K562 (cell line): ENCODE measurements at regions not wholly inside any gene's neighbourhood (a gene's known extent, or its start where the extent isn't known, plus 50 kb on each side); places are given as distances from the start of the nearest gene placed in this dataset.

ENCODE experiments used
- ATAC-seq: fragments of 200-7000 bp; cut with Tn5 transposase; 3 replicates; pipeline ENCODE4 v1.9.1; 2020; ENCODE audit warnings: moderate library complexity
- BruUV-seq: library from RNA; stranded (reverse); fragments of 400-500 nt; replicated peaks from 2 replicates; lab custom pipeline; 2021; lab: Mats Ljungman, UMichigan
- CTCF ChIA-PET: fragments of 300-600 bp; formaldehyde crosslinking; extraction: SDS; loops from one replicate; lab custom pipeline; 2021; ENCODE audit warnings: low intra/inter-chr PET ratio; lab: Yijun Ruan, JAX
- POLR2A ChIA-PET: fragments of 300-600, 350-650 bp; sonication (Branson Sonifier 250); formaldehyde crosslinking; extraction: SDS; loops from one replicate; lab custom pipeline; 2021; ENCODE audit warnings: antibody characterized with exemption, inconsistent platforms; lab: Yijun Ruan, JAX
- DNase-seq, 4 experiments: peaks; one replicate each; pipeline versions ENCODE4 v3.0.0 to v3.0.0-alpha.2; 2011 to 2018; ENCODE audit warnings: low spot score in 3 of 4, mixed read lengths in 3 of 4; ENCODE audit errors: extremely low read depth in 1 of 4
- FAIRE-seq: peaks from 2 replicates; lab custom pipeline; 2011; peaks lifted over from hg19 to GRCh38; lab: Jason Lieb, UNC
- H2AFZ ChIP-seq: 2 replicates; pipeline ENCODE4 v1.6.0; 2011; ENCODE audit warnings: low read depth, low read length, control low read depth, inconsistent platforms
- H3K27ac ChIP-seq: fragments of 200-600 bp; 3 replicates; pipeline ENCODE4 v1.8.0; 2011; ENCODE audit warnings: low read depth, mild to moderate bottlenecking, control low read depth, inconsistent platforms, low read length, moderate library complexity, mixed read lengths; ENCODE audit errors: extremely low read depth
- H3K27me3 ChIP-seq, 2 experiments: fragments of 300-600 bp in 1 of 2; 2 replicates in 1 of 2; 3 replicates in 1 of 2; pipeline versions ENCODE4 v1.6.0 to v1.8.0; 2011; ENCODE audit warnings: inconsistent platforms in 2 of 2, low read length in 2 of 2, mild to moderate bottlenecking in 1 of 2, mixed read lengths in 1 of 2, moderate library complexity in 1 of 2; ENCODE audit not compliant: control insufficient read depth in 2 of 2, insufficient read depth in 2 of 2
- H3K36me3 ChIP-seq: fragments of 300-600 bp; 3 replicates; pipeline ENCODE4 v1.8.0; 2011; ENCODE audit warnings: mild to moderate bottlenecking, low read length, inconsistent platforms; ENCODE audit not compliant: control insufficient read depth, insufficient read depth
- H3K4me1 ChIP-seq, 2 experiments: fragments of 200-600 bp in 1 of 2; replicated peaks in 1 of 2; 2 replicates in 1 of 2; 3 replicates in 1 of 2; pipeline versions ENCODE4 v1.5.1 to v1.8.0; 2011; ENCODE audit warnings: inconsistent platforms in 2 of 2, low read length in 2 of 2, mild to moderate bottlenecking in 1 of 2, mixed read lengths in 1 of 2, moderate library complexity in 1 of 2; ENCODE audit not compliant: control insufficient read depth in 2 of 2, insufficient read depth in 2 of 2
- H3K4me2 ChIP-seq: 2 replicates; pipeline ENCODE4 v1.6.1; 2011; ENCODE audit warnings: low read length, control low read depth, inconsistent platforms, mixed read lengths; ENCODE audit not compliant: insufficient read depth
- H3K4me3 ChIP-seq: fragments of 200-600 bp; sonication (generic), shearing (Covaris generic); 2 replicates; pipeline ENCODE4 v1.5.1; 2016; ENCODE audit warnings: control low read depth, inconsistent platforms
- H3K79me2 ChIP-seq: fragments of 200-600 bp; 3 replicates; pipeline ENCODE4 v1.8.0; 2011; ENCODE audit warnings: low read length, inconsistent platforms; ENCODE audit not compliant: control insufficient read depth, insufficient read depth
- H3K9ac ChIP-seq, 2 experiments: 2 replicates each; pipeline versions ENCODE4 v1.6.0 to v1.6.1; 2011; ENCODE audit warnings: low read depth in 2 of 2, low read length in 2 of 2, control low read depth in 1 of 2, inconsistent platforms in 1 of 2, mild to moderate bottlenecking in 1 of 2, mixed read lengths in 1 of 2; ENCODE audit not compliant: insufficient read depth in 1 of 2
- H3K9me1 ChIP-seq: one replicate; pipeline ENCODE4 v1.6.0; 2011; ENCODE audit warnings: inconsistent platforms, mild to moderate bottlenecking, low read length, moderate library complexity; ENCODE audit not compliant: control insufficient read depth, insufficient read depth
- H3K9me3 ChIP-seq: replicated peaks from 2 replicates; pipeline ENCODE4 v1.5.1; 2011; ENCODE audit warnings: low read depth, low read length, inconsistent platforms; ENCODE audit not compliant: control insufficient read depth, insufficient read depth
- H4K20me1 ChIP-seq: replicated peaks from 2 replicates; pipeline ENCODE4 v1.6.1; 2011; ENCODE audit warnings: low read length, inconsistent platforms, mixed read lengths; ENCODE audit not compliant: control insufficient read depth, insufficient read depth
- C11orf30 ChIP-seq: fragments of 450-650 bp; IDR thresholded peaks from 2 replicates; pipeline ENCODE4 v1.6.1; 2016; ENCODE audit warnings: low read depth, mild to moderate bottlenecking
- ESRRA ChIP-seq: fragments of 450-650 bp; IDR thresholded peaks from 2 replicates; pipeline ENCODE4 v1.6.1; 2014; ENCODE audit warnings: low read depth, mild to moderate bottlenecking, moderate library complexity, borderline replicate concordance
- HDAC1 ChIP-seq, 2 experiments: fragments of 450-650 bp; IDR thresholded peaks; 2 replicates each; pipeline ENCODE4 v1.6.1; 2016 to 2017; ENCODE audit warnings: inconsistent platforms in 1 of 2, mild to moderate bottlenecking in 1 of 2, moderate library complexity in 1 of 2
- NFRKB ChIP-seq: fragments of 450-650 bp; IDR thresholded peaks from 2 replicates; pipeline ENCODE4 v1.6.1; 2016; ENCODE audit warnings: low read depth
- NR2F6 ChIP-seq: fragments of 450-650 bp; formaldehyde crosslinking; IDR thresholded peaks from 2 replicates; pipeline ENCODE4 v1.4.0; 2020; ENCODE audit warnings: mild to moderate bottlenecking
- PPARD ChIP-seq: fragments of 250-450 bp; sonication (Bioruptor Pico); IDR thresholded peaks from 2 replicates; pipeline ENCODE4 v1.8.0; 2022; ENCODE audit warnings: inconsistent platforms, mild to moderate bottlenecking, moderate library complexity
- ZC3H8 ChIP-seq: fragments of 450-650 bp; IDR thresholded peaks from 2 replicates; pipeline ENCODE4 v1.6.1; 2017
- ZNF224 ChIP-seq: sonication (generic); formaldehyde crosslinking; IDR thresholded peaks from 2 replicates; pipeline ENCODE4 v1.8.0; 2022; ENCODE audit warnings: mild to moderate bottlenecking, missing genetic modification reagents
- ZNF23 ChIP-seq: fragments of 250-450 bp; sonication (Bioruptor Pico); IDR thresholded peaks from 2 replicates; pipeline ENCODE4 v1.4.0; 2020; ENCODE audit warnings: mild to moderate bottlenecking
- ZNF232 ChIP-seq: sonication (generic); formaldehyde crosslinking; IDR thresholded peaks from 2 replicates; pipeline ENCODE4 v1.8.0; 2022; ENCODE audit warnings: mild to moderate bottlenecking, missing genetic modification reagents
- ZNF347 ChIP-seq: fragments of 450-650 bp; formaldehyde crosslinking; IDR thresholded peaks from 2 replicates; pipeline ENCODE4 v1.4.0; 2020; ENCODE audit warnings: low read depth, mild to moderate bottlenecking, moderate library complexity
- ZNF436 ChIP-seq: fragments of 250-450, 450-650 bp; sonication (Bioruptor Pico); formaldehyde crosslinking; IDR thresholded peaks from 2 replicates; pipeline ENCODE4 v1.7.0; 2020; ENCODE audit warnings: mild to moderate bottlenecking
- ZNF586 ChIP-seq: fragments of 450-650 bp; formaldehyde crosslinking; conservative IDR thresholded peaks from 2 replicates; pipeline ENCODE4 v1.4.0; 2020; ENCODE audit warnings: mild to moderate bottlenecking, moderate library complexity
- ZNF75A ChIP-seq: fragments of 450-650 bp; formaldehyde crosslinking; IDR thresholded peaks from 2 replicates; pipeline ENCODE4 v1.4.0; 2020; ENCODE audit warnings: mild to moderate bottlenecking
- WGBS: fragments of 100-300 bp; shearing (Covaris generic); methylation state at CpG from one replicate; pipeline ENCODE4 v1.1.6; 2016; ENCODE audit warnings: low coverage, mixed read lengths; ENCODE audit not compliant: insufficient coverage; ENCODE audit errors: missing lambda C conversion rate; 5-methylcytosine and 5-hydroxymethylcytosine counted together
- in situ Hi-C: fragments of 300-500 bp; cut with MboI; formaldehyde crosslinking; loops from 4 replicates; pipeline ENCODE4 v1.15.0; 2018; ENCODE audit warnings: inconsistent platforms, mixed read lengths
- intact Hi-C: fragments of 100-400 bp; cut with micrococcal nuclease; formaldehyde crosslinking; loops from 2 replicates; pipeline ENCODE4 v1.14.2; 2022
- TF ChIP-seq, protein P1 (sequence below): sonication (generic); formaldehyde crosslinking; IDR thresholded peaks from 2 replicates; pipeline ENCODE4 v1.8.0; 2022; ENCODE audit warnings: missing genetic modification reagents, mild to moderate bottlenecking, moderate library complexity, borderline replicate concordance
- TF ChIP-seq, protein P2 (sequence below): fragments of 450-650 bp; formaldehyde crosslinking; IDR thresholded peaks from 2 replicates; pipeline ENCODE4 v1.4.0; 2022; ENCODE audit warnings: missing genetic modification characterization
- TF ChIP-seq, protein P3 (sequence below): fragments of 450-650 bp; IDR thresholded peaks from 2 replicates; pipeline ENCODE4 v1.6.1; 2016; ENCODE audit warnings: antibody characterized with exemption

- DNase-seq (no peak), ATAC-seq (no peak), FAIRE-seq (no peak)
- TF ChIP-seq HDAC1 (IDR thresholded peaks at IDR 0.05) (no peak), ZNF436 (CRISPR knock-in tag) (no peak), ESRRA (no peak), ZNF347 (CRISPR knock-in tag) (no peak), NR2F6 (no peak), C11orf30 (no peak), NFRKB (no peak), ZNF23 (no peak), ZNF586 (CRISPR knock-in tag) (no peak), ZNF232 (no peak), ZC3H8 (no peak), PPARD (no peak), ZNF75A (CRISPR knock-in tag) (no peak), ZNF224 (CRISPR knock-in tag) (no peak)
- TF ChIP-seq, protein P1, sequence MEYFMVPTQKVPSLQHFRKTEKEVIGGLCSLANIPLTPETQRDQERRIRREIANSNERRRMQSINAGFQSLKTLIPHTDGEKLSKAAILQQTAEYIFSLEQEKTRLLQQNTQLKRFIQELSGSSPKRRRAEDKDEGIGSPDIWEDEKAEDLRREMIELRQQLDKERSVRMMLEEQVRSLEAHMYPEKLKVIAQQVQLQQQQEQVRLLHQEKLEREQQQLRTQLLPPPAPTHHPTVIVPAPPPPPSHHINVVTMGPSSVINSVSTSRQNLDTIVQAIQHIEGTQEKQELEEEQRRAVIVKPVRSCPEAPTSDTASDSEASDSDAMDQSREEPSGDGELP (CRISPR knock-in tag) = no peak
- TF ChIP-seq, protein P2, sequence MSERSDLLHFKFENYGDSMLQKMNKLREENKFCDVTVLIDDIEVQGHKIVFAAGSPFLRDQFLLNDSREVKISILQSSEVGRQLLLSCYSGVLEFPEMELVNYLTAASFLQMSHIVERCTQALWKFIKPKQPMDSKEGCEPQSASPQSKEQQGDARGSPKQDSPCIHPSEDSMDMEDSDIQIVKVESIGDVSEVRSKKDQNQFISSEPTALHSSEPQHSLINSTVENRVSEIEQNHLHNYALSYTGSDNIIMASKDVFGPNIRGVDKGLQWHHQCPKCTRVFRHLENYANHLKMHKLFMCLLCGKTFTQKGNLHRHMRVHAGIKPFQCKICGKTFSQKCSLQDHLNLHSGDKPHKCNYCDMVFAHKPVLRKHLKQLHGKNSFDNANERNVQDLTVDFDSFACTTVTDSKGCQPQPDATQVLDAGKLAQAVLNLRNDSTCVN (CRISPR knock-in tag) = no peak
- TF ChIP-seq, protein P3, sequence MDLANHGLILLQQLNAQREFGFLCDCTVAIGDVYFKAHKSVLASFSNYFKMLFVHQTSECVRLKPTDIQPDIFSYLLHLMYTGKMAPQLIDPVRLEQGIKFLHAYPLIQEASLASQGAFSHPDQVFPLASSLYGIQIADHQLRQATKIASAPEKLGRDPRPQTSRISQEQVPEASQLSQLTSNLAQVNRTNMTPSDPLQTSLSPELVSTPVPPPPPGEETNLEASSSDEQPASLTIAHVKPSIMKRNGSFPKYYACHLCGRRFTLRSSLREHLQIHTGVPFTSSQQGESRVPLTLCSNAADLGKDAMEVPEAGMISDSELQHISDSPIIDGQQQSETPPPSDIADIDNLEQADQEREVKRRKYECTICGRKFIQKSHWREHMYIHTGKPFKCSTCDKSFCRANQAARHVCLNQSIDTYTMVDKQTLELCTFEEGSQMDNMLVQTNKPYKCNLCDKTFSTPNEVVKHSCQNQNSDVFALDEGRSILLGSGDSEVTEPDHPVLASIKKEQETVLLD = no peak
- intact Hi-C loops = no loop called here
- Histone ChIP-seq H3K9me1 (no peaks in the 10 kb centered on the region), H3K4me1 (no peaks in the 10 kb centered on the region), H3K4me2 (no peak overlapping the region), H3K36me3 (no peaks in the 10 kb centered on the region), H3K27me3 (no peaks in the 10 kb centered on the region; a peak in 1 of 5 replicates), H2AFZ (no peak overlapping the region), H3K9ac (no peak overlapping the region), H3K27ac (no peak overlapping the region), H3K4me3 (no peak overlapping the region), H3K79me2 (no peaks in the 10 kb centered on the region), H3K9me3 (no peaks in the 10 kb centered on the region), H4K20me1 (no peaks in the 10 kb centered on the region)
- no TSS peak for BruUV-seq
- POLR2A ChIA-PET = no interaction called here
- CTCF ChIA-PET = no interaction called here
- in situ Hi-C loops = loop anchor here (25.0 kb wide), 1 partner anchor 633 kb away; no protein-coding TSS in a partner anchor
- WGBS = 0% methylated on average over 4 of the region's 4 CpGs
Observed at GRCh38 chr9:90129446-90129845, 513.2 kb downstream of the DIRAS2 start.
